Erythroblast (primary cell): ENCODE measurements at regions not wholly inside any gene's neighbourhood (a gene's known extent, or its start where the extent isn't known, plus 50 kb on each side); places are given as distances from the start of the nearest gene placed in this dataset.

Experiments used
- GATA1 ChIP-seq: IDR thresholded peaks from 2 replicates; pipeline ENCODE4 v1.6.1; 2011; ENCODE audit warnings: low read depth, mild to moderate bottlenecking, control low read depth, low read length, moderate library complexity
- POLR2A ChIP-seq: IDR thresholded peaks from 2 replicates; pipeline ENCODE4 v1.6.1; 2011; ENCODE audit warnings: mild to moderate bottlenecking, low read length

DNA sequence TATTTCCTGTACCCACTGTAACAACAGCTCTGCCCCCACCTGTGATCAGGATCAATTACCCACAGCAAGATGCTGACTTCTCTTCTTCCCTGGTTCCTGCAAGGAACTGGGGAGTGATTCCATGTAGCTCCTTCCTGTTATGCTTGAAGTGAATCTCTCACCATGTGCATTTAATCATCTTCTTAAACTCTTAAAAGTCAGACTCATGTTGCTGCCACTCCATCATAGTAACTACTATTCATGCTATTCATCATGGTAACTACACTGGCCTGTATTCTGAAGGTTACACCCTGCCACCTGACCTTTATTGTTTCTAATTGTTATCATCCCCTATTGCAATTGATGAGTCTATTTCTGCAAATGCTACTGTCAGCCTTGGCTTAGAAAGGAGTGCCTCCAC is 89.5 kb downstream of the SUCNR1 start:
- no peak for TF ChIP-seq POLR2A
- TF ChIP-seq GATA1 = no peak
